Mesothelial cell of epicardium (in vitro differentiated cells): ENCODE measurements at regions not wholly inside any gene's neighbourhood (a gene's known extent, or its start where the extent isn't known, plus 50 kb on each side); places are given as distances from the start of the nearest gene placed in this dataset.

ENCODE experiments used
- DNase-seq, 2 experiments: peaks; one replicate each; pipeline ENCODE4 v3.0.0; 2021; ENCODE audit warnings: low spot score in 2 of 2; ENCODE audit not compliant: unreplicated experiment in 2 of 2
- H3K27ac Mint-ChIP-seq: 2 replicates; pipeline ENCODE4 v1.8.0; 2021; ENCODE audit warnings: mixed read lengths
- H3K27me3 Mint-ChIP-seq: 2 replicates; pipeline ENCODE4 v1.8.0; 2021; ENCODE audit warnings: low read depth, mixed read lengths
- H3K36me3 Mint-ChIP-seq: 2 replicates; pipeline ENCODE4 v1.8.0; 2021; ENCODE audit warnings: mixed read lengths
- H3K4me1 Mint-ChIP-seq: 2 replicates; pipeline ENCODE4 v1.8.0; 2021; ENCODE audit warnings: mixed read lengths
- H3K4me3 Mint-ChIP-seq: 2 replicates; pipeline ENCODE4 v1.8.0; 2021; ENCODE audit warnings: mild to moderate bottlenecking, moderate library complexity, mixed read lengths
- H3K9me3 Mint-ChIP-seq: 2 replicates; pipeline ENCODE4 v1.8.0; 2021; ENCODE audit warnings: mixed read lengths
- CTCF ChIP-seq: fragments of 200-600 bp; sonication (generic); IDR thresholded peaks from one replicate; pipeline ENCODE4 v1.5.0; 2021; ENCODE audit warnings: antibody characterized with exemption; ENCODE audit not compliant: unreplicated experiment

DNA sequence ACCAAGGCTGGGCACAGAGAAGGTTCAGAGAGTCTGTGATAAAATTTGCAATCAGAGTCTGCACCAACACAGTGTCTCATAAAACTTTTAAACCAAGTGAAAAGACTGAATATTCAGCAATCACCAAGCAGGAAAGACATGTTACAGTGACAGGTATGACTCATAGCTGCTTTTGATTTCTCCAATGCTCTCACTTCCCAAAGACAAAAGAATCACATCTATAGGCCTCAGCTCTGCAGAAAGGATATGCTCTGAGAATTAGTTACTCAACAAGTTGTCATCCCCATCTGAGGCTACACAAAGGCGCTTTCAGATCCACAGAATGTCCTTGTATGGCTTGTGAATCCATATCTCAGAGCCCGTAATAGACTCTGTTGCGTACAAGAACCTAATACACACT lies 92.5 kb downstream of the KCNF1 start:
- Mint-ChIP-seq H3K27me3 (no peaks in the 10 kb centered on the region), H3K9me3 (no peaks in the 10 kb centered on the region), H3K4me3 (no peak overlapping the region), H3K36me3 (no peaks in the 10 kb centered on the region), H3K27ac (no peak overlapping the region), H3K4me1 (no peaks in the 10 kb centered on the region)
- TF ChIP-seq CTCF = no peak
- no peak for DNase-seq

DNA sequence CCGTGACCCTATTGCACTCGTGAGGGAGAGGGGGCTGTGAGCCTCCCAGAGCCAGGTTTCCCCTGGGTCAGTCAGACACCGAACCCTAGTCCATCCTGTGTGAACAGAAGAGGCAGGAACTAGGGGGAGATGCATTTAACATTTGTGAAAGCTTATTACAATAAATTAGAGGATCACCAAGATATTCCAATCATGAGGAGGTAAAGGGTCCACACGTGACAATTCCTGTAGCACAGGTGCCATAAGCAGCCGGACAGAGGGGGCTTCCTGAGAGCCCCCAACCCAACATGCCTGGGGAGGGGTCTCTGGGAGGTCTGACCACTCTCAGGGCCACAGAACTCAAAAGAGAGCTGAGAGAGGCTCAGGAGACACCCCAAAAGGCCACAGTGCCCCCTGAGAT lies 93.3 kb downstream of the KCNF1 start:
- H3K36me3 Mint-ChIP-seq = no peaks in the 10 kb centered on the region
- DNase-seq = no peak
- H3K27me3 Mint-ChIP-seq = no peaks in the 10 kb centered on the region
- H3K4me1 Mint-ChIP-seq = no peaks in the 10 kb centered on the region
- no peaks in the 10 kb centered on the region for H3K9me3 Mint-ChIP-seq
- no peak for TF ChIP-seq CTCF
- H3K4me3 Mint-ChIP-seq = no peak overlapping the region
- H3K27ac Mint-ChIP-seq = no peak overlapping the region

- Mint-ChIP-seq H3K27ac (no peak overlapping the region), H3K36me3 (no peaks in the 10 kb centered on the region), H3K27me3 (no peaks in the 10 kb centered on the region), H3K4me3 (no peak overlapping the region), H3K9me3 (peaks cover 8% of the 10 kb centered on the region), H3K4me1 (no peaks in the 10 kb centered on the region)
- TF ChIP-seq CTCF = no peak
- no peak for DNase-seq
Observed at GRCh38 chr2:11006191-11006590, 94.5 kb downstream of the KCNF1 start.

- Mint-ChIP-seq H3K4me3 (no peak overlapping the region), H3K27ac (no peak overlapping the region), H3K27me3 (no peaks in the 10 kb centered on the region), H3K9me3 (peaks cover 11% of the 10 kb centered on the region), H3K36me3 (no peaks in the 10 kb centered on the region), H3K4me1 (no peaks in the 10 kb centered on the region)
- TF ChIP-seq CTCF = no peak
- no peak for DNase-seq
Observed at GRCh38 chr2:11007331-11008264, 95.9 kb downstream of the KCNF1 start.

- H3K27ac Mint-ChIP-seq = no peak overlapping the region
- H3K9me3 Mint-ChIP-seq = peaks cover 11% of the 10 kb centered on the region
- DNase-seq = no peak
- no peaks in the 10 kb centered on the region for H3K4me1 Mint-ChIP-seq
- no peak overlapping the region for H3K4me3 Mint-ChIP-seq
- H3K36me3 Mint-ChIP-seq = no peaks in the 10 kb centered on the region
- no peak for TF ChIP-seq CTCF
- peaks cover 4% of the 10 kb centered on the region for H3K27me3 Mint-ChIP-seq
Observed at GRCh38 chr2:11008773-11009172, 97.0 kb downstream of the KCNF1 start.
